Gastrocnemius medialis (tissue), 4 donors: ENCODE measurements at regions not wholly inside any gene's neighbourhood (a gene's known extent, or its start where the extent isn't known, plus 50 kb on each side); places are given as distances from the start of the nearest gene placed in this dataset.

Source experiments
- ATAC-seq, 2 donors: fragments of 150-250 bp; one replicate each; pipeline ENCODE4 v1.9.1; 2016
- DNase-seq, 2 donors: peaks; one replicate each; pipeline ENCODE4 v3.0.0-alpha.2; 2019
- H3K27ac ChIP-seq, 4 donors: fragments of 200-600 bp; sonication (generic); 1 replicate in 1 of 4; 2 replicates in 3 of 4; pipeline ENCODE4 v1.5.1; 2016 to 2018; ENCODE audit warnings: mild to moderate bottlenecking in 2 of 4, moderate library complexity in 1 of 4
- H3K27me3 ChIP-seq, 3 donors: fragments of 200-600 bp; sonication (generic) in 2 of 3; 1 replicate in 1 of 3; 2 replicates in 2 of 3; pipeline versions ENCODE4 v1.5.1 to v1.6.0; 2016 to 2019; ENCODE audit warnings: mild to moderate bottlenecking in 1 of 3, moderate library complexity in 1 of 3
- H3K36me3 ChIP-seq, 2 donors: fragments of 200-600 bp; sonication (generic) in 1 of 2; one replicate each; pipeline ENCODE4 v1.5.1; 2017 to 2018
- H3K4me1 ChIP-seq, 2 donors: fragments of 200-600 bp; sonication (generic) in 1 of 2; one replicate each; pipeline ENCODE4 v1.5.1; 2016 to 2017; ENCODE audit warnings: mild to moderate bottlenecking in 2 of 2
- H3K4me3 ChIP-seq, 4 donors: fragments of 200-600 bp; sonication (generic) in 3 of 4; 1 replicate in 1 of 4; 2 replicates in 3 of 4; pipeline ENCODE4 v1.5.1; 2016 to 2019; ENCODE audit warnings: mild to moderate bottlenecking in 2 of 4
- H3K9me3 ChIP-seq, 3 donors: fragments of 200-600 bp; sonication (generic) in 2 of 3; 1 replicate in 1 of 3; 2 replicates in 2 of 3; pipeline ENCODE4 v1.5.1; 2016 to 2019
- POLR2A ChIP-seq, 2 donors: fragments of 450-650 bp; IDR thresholded peaks; one replicate each; pipeline ENCODE4 v1.6.1; 2017; ENCODE audit warnings: antibody characterized with exemption in 2 of 2, mild to moderate bottlenecking in 2 of 2, moderate library complexity in 2 of 2
- in situ Hi-C, 4 donors: fragments of 200-750 bp; cut with MboI; loops; one replicate each; pipeline versions ENCODE4 v1.15.0 to v1.8.0; 2017; ENCODE audit warnings: low sequenced_read_pairs in 4 of 4
- intact Hi-C: fragments of 100-400 bp; cut with DNase I; formaldehyde crosslinking; loops from one replicate; pipeline ENCODE4 v1.15.1; 2023; ENCODE audit warnings: low total_unique reads
- TF ChIP-seq, protein P1 (sequence below), 5 experiments: fragments of 450-650 bp in 3 of 5; fragments of 200-600 bp in 2 of 5; sonication (generic) in 2 of 5; IDR thresholded peaks in 4 of 5; conservative IDR thresholded peaks in 1 of 5; 1 replicate in 4 of 5; 2 replicates in 1 of 5; pipeline ENCODE4 v1.5.1; 2016 to 2019; ENCODE audit warnings: antibody characterized with exemption in 5 of 5, mild to moderate bottlenecking in 3 of 5, moderate library complexity in 3 of 5

DNA sequence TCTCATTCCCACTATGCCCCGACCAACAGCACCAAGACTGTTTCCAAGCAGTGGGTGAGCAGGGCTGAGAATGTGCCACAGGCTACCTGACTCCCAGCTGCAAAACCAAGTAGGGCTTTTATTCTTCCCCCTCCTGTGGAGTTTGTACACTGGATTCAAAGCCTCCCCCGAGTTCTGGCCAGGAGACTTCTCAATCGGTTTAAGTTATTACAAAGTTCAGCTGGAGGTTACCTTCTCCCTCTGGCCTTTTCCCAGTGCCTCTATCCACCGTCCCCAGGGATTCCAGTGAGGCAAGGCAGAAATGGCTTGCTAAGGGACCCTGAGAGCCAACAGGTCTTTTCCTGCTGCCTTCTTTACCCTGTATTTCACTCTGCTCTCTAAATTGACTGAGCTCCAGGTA lies 217.0 kb downstream of the ADGRG6 start:
- in situ Hi-C loops, result no loop called here
- ATAC-seq (no peak), DNase-seq (no peak)
- H3K4me3 ChIP-seq, result no peak overlapping the region
- H3K4me1 ChIP-seq, result no peaks in the 10 kb centered on the region
- intact Hi-C loops, result no loop called here
- no peaks in the 10 kb centered on the region for H3K9me3 ChIP-seq
- no peaks in the 10 kb centered on the region for H3K36me3 ChIP-seq
- TF ChIP-seq POLR2A (IDR thresholded peaks at IDR 0.05), result no peak
- TF ChIP-seq, protein P1, sequence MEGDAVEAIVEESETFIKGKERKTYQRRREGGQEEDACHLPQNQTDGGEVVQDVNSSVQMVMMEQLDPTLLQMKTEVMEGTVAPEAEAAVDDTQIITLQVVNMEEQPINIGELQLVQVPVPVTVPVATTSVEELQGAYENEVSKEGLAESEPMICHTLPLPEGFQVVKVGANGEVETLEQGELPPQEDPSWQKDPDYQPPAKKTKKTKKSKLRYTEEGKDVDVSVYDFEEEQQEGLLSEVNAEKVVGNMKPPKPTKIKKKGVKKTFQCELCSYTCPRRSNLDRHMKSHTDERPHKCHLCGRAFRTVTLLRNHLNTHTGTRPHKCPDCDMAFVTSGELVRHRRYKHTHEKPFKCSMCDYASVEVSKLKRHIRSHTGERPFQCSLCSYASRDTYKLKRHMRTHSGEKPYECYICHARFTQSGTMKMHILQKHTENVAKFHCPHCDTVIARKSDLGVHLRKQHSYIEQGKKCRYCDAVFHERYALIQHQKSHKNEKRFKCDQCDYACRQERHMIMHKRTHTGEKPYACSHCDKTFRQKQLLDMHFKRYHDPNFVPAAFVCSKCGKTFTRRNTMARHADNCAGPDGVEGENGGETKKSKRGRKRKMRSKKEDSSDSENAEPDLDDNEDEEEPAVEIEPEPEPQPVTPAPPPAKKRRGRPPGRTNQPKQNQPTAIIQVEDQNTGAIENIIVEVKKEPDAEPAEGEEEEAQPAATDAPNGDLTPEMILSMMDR (IDR thresholded peaks at IDR 0.05 in 4 of 5, conservative IDR thresholded peaks at IDR 0.05 in 1 of 5), result no peak
- no peaks in the 10 kb centered on the region for H3K27me3 ChIP-seq
- H3K27ac ChIP-seq, result no peak overlapping the region

GRCh38 chr6:142521791-142522190 lies 220.0 kb downstream of the ADGRG6 start:
- TF ChIP-seq, protein P1 (IDR thresholded peaks at IDR 0.05 in 4 of 5, conservative IDR thresholded peaks at IDR 0.05 in 1 of 5), result no peak
- no peak for TF ChIP-seq POLR2A (IDR thresholded peaks at IDR 0.05)

DNA sequence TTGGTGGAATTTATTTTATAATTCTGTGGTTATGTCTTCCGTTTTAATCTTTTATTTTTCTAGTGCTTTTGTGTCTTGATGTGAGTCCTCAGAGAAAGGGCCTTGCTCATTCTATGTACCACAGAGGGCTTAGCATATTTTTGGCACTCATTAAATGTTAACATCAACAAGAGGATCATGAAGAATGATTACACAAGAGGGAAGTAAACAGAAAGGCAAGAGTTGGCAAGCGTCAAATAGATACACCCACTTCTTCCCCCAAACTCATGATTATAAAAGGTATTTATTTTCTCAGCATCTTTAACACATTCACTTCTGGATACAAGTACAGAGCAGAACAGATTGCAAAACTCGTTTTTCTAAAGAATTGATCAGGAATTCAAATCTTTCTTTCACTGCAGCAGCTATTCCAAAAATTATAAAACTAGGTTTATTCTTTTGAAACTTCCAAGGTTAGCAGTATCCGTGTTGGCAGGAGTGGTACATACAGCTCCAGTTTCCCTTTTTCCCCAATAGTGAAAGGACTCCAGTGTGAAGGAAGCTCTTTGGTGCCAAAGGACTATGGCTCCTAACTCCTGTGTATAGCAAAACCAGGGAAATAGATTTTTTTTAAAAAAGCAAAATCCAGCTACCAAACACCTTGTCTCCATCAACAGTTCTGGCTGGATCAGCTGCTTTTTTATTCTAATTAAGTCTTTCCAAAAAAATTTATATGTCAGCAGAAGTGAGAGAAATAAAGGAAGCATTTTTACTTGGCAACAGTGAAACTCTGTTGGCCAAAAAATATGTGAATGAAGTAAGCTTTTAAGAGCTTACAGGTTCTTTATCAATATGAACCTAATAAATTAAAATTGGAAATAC lies 221.9 kb downstream of the ADGRG6 start:
- ATAC-seq (no peak), DNase-seq (no peak)
- intact Hi-C loops, result no loop called here
- no peaks in the 10 kb centered on the region for H3K27me3 ChIP-seq
- H3K9me3 ChIP-seq, result no peaks in the 10 kb centered on the region
- TF ChIP-seq, protein P1 (IDR thresholded peaks at IDR 0.05 in 4 of 5, conservative IDR thresholded peaks at IDR 0.05 in 1 of 5), result no peak
- TF ChIP-seq POLR2A (IDR thresholded peaks at IDR 0.05), result no peak
- no peak overlapping the region for H3K27ac ChIP-seq
- no peak overlapping the region for H3K4me3 ChIP-seq
- no peaks in the 10 kb centered on the region for H3K36me3 ChIP-seq
- in situ Hi-C loops, result no loop called here
- no peaks in the 10 kb centered on the region for H3K4me1 ChIP-seq

More at GRCh38 chr6:142521791-142522190, 220.0 kb downstream of the ADGRG6 start:
- DNase-seq (no peak), ATAC-seq (no peak)
- Histone ChIP-seq H3K36me3 (no peaks in the 10 kb centered on the region), H3K27me3 (no peaks in the 10 kb centered on the region), H3K27ac (no peak overlapping the region), H3K9me3 (no peaks in the 10 kb centered on the region), H3K4me1 (no peaks in the 10 kb centered on the region), H3K4me3 (no peak overlapping the region)
- in situ Hi-C loops, result no loop called here
- intact Hi-C loops, result no loop called here

DNA sequence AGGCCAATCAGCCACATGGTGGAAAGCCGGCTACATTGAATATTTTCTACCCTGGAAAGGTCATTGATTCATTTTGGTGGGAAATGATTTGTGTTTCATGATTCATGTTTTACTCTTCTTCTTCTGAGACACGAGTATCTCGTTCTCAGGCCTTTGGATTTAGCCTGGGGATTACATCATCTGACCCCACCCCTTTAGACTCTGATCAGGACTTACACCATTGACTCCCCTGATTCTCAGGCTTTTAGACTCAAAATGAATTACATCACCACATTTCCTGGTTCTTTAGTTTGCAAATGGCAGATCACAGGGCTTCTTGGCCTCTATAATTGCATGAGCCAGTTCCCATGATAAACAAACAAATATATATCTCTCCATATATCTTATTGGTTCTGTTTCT lies 228.8 kb downstream of the ADGRG6 start:
- in situ Hi-C loops, result no loop called here
- no peaks in the 10 kb centered on the region for H3K9me3 ChIP-seq
- ATAC-seq, result no peak
- intact Hi-C loops, result no loop called here
- DNase-seq, result no peak
- TF ChIP-seq POLR2A (IDR thresholded peaks at IDR 0.05), result no peak
- TF ChIP-seq, protein P1 (IDR thresholded peaks at IDR 0.05 in 4 of 5, conservative IDR thresholded peaks at IDR 0.05 in 1 of 5), result no peak
- no peaks in the 10 kb centered on the region for H3K27me3 ChIP-seq
- no peaks in the 10 kb centered on the region for H3K4me1 ChIP-seq
- H3K4me3 ChIP-seq, result no peak overlapping the region
- no peaks in the 10 kb centered on the region for H3K36me3 ChIP-seq
- H3K27ac ChIP-seq, result no peak overlapping the region
